ENCODE measurements at regions not wholly inside any gene's neighbourhood (a gene's known extent, or its start where the extent isn't known, plus 50 kb on each side); places are given as distances from the start of the nearest gene placed in this dataset.

DNA sequence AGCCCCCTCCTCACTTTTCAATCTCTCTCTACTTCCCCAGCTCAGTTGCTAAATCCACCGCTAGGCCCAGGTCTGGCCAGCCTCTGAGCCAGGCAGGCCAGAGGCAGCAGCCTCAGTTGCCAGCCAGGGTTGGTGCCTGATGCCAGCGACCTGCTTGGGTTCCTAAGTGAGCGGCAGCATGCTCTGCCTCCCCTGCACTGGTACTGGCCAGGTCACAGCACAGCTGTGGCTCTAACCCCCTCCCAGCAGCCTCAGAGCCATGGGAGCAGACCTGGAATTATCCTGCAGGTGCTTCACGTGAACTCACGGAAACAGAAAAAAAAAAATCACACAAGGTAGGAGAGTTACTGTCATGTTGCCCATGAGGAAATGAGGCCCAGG is 82.5 kb upstream of the ATF3 start:
- Histone ChIP-seq H3K36me3 (no peaks in the 10 kb centered on the region), H3K27ac (no peak overlapping the region), H3K9me3 (ENCODE audit: low read depth) (no peaks in the 10 kb centered on the region), H3K4me3 (no peak overlapping the region), H3K4me1 (ENCODE audit: low read depth) (no peaks in the 10 kb centered on the region), H3K27me3 (no peaks in the 10 kb centered on the region)
- no peak for DNase-seq (ENCODE audit: low read depth in 1 of 2, low spot score in 1 of 2)
- TF ChIP-seq, protein P1, sequence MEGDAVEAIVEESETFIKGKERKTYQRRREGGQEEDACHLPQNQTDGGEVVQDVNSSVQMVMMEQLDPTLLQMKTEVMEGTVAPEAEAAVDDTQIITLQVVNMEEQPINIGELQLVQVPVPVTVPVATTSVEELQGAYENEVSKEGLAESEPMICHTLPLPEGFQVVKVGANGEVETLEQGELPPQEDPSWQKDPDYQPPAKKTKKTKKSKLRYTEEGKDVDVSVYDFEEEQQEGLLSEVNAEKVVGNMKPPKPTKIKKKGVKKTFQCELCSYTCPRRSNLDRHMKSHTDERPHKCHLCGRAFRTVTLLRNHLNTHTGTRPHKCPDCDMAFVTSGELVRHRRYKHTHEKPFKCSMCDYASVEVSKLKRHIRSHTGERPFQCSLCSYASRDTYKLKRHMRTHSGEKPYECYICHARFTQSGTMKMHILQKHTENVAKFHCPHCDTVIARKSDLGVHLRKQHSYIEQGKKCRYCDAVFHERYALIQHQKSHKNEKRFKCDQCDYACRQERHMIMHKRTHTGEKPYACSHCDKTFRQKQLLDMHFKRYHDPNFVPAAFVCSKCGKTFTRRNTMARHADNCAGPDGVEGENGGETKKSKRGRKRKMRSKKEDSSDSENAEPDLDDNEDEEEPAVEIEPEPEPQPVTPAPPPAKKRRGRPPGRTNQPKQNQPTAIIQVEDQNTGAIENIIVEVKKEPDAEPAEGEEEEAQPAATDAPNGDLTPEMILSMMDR (IDR thresholded peaks at IDR 0.05; ENCODE audit: low read depth, low read length), result no peak

DNA sequence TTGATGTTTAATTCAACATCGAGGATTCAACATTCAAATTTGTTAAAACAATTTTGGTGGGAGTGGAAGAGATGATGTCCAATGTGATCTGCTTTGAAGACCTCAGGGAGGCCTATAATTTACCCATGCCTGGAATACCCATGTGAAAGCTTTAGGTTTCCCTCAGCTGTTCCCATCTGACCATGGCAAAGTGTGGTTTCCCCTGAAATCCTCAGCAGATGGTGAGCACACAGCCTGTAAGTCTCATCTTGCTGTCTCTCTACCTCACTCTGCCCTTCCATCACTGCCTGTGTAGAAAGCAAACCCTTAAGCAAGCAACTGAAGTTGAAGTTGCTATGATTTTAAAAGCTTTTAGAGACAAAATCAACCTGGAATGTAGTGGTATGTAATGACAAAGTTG is 80.1 kb upstream of the ATF3 start:
- Histone ChIP-seq H3K4me1 (ENCODE audit: low read depth) (no peaks in the 10 kb centered on the region), H3K27me3 (peaks cover 4% of the 10 kb centered on the region), H3K36me3 (no peaks in the 10 kb centered on the region), H3K4me3 (no peak overlapping the region), H3K9me3 (ENCODE audit: low read depth) (no peaks in the 10 kb centered on the region), H3K27ac (no peak overlapping the region)
- DNase-seq (ENCODE audit: low read depth in 1 of 2, low spot score in 1 of 2), result no peak
- TF ChIP-seq, protein P1 (IDR thresholded peaks at IDR 0.05; ENCODE audit: low read depth, low read length), result no peak

DNA sequence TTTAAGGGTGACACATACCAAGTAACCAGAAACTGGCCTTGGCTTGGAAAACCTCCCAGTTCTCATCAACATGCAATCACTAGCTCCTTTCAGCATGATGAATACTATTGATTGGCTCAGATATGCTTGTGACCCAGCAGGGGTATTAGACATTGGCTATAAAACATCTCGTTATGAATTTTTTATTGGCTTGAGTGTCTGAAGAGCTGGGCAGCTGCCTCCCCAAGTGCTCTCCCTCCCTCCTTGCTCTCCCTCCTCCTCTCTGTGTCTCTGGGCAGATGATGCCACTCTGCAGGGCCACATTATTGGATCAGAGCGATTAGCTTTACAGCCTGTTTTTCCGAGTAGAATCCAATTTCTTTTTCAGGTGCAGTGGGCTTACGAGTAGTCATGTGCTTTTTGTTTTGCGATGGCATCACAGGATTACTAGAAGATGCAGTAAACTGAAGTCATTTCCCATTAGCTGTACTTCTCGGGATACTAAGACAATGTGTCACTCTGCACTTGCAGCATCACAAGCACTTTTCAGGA is 79.3 kb upstream of the ATF3 start:
- peaks cover 4% of the 10 kb centered on the region for H3K27me3 ChIP-seq
- no peak for DNase-seq (ENCODE audit: low read depth in 1 of 2, low spot score in 1 of 2)
- no peaks in the 10 kb centered on the region for H3K4me1 ChIP-seq (ENCODE audit: low read depth)

DNA sequence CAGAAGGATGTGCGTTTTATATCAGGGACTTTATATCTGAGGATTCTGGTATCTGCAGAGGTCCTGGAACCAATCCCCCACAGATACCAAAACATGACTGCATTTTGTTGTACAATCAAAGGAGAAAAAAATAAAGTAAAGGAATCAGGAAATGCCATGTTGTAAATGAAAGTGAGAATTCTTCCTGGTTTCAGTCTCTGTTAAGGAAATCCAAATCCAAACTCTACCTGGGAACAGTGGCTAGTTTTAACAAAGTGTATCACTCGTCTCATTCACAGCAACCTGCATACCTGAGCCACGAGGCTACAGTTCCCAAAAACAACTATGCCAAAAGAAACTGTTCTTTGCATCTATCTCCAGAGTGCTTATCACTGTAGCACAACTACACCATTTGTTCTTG is 77.3 kb upstream of the ATF3 start:
- Histone ChIP-seq H3K4me3 (no peak overlapping the region), H3K9me3 (ENCODE audit: low read depth) (no peaks in the 10 kb centered on the region), H3K27ac (no peak overlapping the region), H3K4me1 (ENCODE audit: low read depth) (no peaks in the 10 kb centered on the region), H3K27me3 (peaks cover 4% of the 10 kb centered on the region), H3K36me3 (no peaks in the 10 kb centered on the region)
- TF ChIP-seq, protein P1 (IDR thresholded peaks at IDR 0.05; ENCODE audit: low read depth, low read length), result no peak
- no peak for DNase-seq (ENCODE audit: low read depth in 1 of 2, low spot score in 1 of 2)

More for the DNA sequence above, 79.3 kb upstream of the ATF3 start:
- no peak overlapping the region for H3K27ac ChIP-seq
- H3K4me3 ChIP-seq, result no peak overlapping the region
- no peaks in the 10 kb centered on the region for H3K9me3 ChIP-seq (ENCODE audit: low read depth)
- no peaks in the 10 kb centered on the region for H3K36me3 ChIP-seq
- TF ChIP-seq, protein P1 (IDR thresholded peaks at IDR 0.05; ENCODE audit: low read depth, low read length), result no peak

DNA sequence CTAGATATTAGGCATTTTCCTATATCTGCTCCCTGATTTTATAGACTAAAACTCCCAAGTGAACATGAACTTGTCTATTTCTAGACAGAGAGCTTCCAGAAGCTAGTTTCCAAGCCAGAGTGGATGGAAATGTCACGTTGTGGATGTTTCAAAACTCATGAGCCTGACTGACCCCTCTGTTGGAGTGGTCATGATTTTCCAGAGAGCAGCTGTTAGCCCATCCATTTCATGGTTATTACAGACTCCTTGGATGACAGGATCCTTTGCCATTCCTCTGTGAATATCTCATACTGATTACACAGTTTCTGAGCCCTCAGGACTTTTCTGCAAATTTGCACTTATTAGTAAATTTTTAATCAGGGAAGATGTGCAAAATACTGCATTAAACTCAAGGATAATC is 76.8 kb upstream of the ATF3 start:
- TF ChIP-seq, protein P1 (IDR thresholded peaks at IDR 0.05; ENCODE audit: low read depth, low read length), result no peak
- no peak overlapping the region for H3K27ac ChIP-seq
- DNase-seq (ENCODE audit: low read depth in 1 of 2, low spot score in 1 of 2), result no peak
- H3K4me3 ChIP-seq, result no peak overlapping the region
- H3K36me3 ChIP-seq, result no peaks in the 10 kb centered on the region
- H3K9me3 ChIP-seq (ENCODE audit: low read depth), result no peaks in the 10 kb centered on the region
- peaks cover 4% of the 10 kb centered on the region for H3K27me3 ChIP-seq
- no peaks in the 10 kb centered on the region for H3K4me1 ChIP-seq (ENCODE audit: low read depth)

All from cardiac muscle cell (in vitro differentiated cells and primary cell).